Suprapubic skin (tissue), 3 donors: ENCODE measurements at regions not wholly inside any gene's neighbourhood (a gene's known extent, or its start where the extent isn't known, plus 50 kb on each side); places are given as distances from the start of the nearest gene placed in this dataset.

ENCODE experiments used
- POLR2AphosphoS5 ChIP-seq, 3 donors: sonication (generic); formaldehyde crosslinking; IDR thresholded peaks; one replicate each; pipeline ENCODE4 v1.6.1; 2017; ENCODE audit warnings: antibody characterized with exemption in 3 of 3
- TF ChIP-seq, protein P1 (sequence below), 2 donors: fragments of 200-600 bp in 1 of 2; fragments of 450-650 bp in 1 of 2; sonication (generic) in 1 of 2; IDR thresholded peaks; one replicate each; pipeline ENCODE4 v1.5.1; 2016 to 2019; ENCODE audit warnings: antibody characterized with exemption in 2 of 2, mild to moderate bottlenecking in 1 of 2, moderate library complexity in 1 of 2

DNA sequence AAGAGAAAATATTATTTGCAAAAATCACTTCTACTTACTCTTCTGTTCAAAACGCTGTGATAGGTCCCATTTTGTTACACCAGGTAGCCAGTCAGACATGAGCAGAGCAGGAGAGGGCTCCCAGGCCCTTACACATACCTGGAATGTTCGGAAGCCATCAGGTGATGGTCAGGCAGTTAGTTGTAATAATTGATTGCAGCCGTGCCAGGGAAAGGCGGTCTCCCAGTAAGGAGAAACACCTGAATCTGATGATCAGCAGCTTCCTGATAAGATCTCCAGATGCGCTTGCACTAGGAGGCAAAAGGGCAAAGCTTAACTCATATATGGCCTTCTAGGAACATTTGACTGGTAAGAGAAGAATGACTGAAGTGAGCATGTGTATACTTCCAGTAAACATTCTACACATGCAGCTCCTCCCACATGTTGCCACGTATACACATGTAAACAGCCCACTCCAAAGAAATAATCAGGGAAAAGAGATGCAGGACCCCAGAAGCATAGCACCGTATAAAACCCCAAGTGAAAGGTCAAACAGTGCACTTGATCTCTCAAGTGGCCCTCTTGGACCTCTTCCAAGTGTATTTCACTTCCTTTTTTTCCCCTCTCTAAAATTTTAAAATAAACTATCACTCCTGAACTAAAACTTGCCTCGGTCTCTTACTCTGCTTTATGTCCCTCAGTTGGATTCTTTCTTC is 1338.0 kb downstream of the FSTL5 start:
- TF ChIP-seq, protein P1, sequence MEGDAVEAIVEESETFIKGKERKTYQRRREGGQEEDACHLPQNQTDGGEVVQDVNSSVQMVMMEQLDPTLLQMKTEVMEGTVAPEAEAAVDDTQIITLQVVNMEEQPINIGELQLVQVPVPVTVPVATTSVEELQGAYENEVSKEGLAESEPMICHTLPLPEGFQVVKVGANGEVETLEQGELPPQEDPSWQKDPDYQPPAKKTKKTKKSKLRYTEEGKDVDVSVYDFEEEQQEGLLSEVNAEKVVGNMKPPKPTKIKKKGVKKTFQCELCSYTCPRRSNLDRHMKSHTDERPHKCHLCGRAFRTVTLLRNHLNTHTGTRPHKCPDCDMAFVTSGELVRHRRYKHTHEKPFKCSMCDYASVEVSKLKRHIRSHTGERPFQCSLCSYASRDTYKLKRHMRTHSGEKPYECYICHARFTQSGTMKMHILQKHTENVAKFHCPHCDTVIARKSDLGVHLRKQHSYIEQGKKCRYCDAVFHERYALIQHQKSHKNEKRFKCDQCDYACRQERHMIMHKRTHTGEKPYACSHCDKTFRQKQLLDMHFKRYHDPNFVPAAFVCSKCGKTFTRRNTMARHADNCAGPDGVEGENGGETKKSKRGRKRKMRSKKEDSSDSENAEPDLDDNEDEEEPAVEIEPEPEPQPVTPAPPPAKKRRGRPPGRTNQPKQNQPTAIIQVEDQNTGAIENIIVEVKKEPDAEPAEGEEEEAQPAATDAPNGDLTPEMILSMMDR (IDR thresholded peaks at IDR 0.05) = no peak
- TF ChIP-seq POLR2AphosphoS5 (IDR thresholded peaks at IDR 0.05) = no peak
